GM23338 (cell line): ENCODE measurements at regions not wholly inside any gene's neighbourhood (a gene's known extent, or its start where the extent isn't known, plus 50 kb on each side); places are given as distances from the start of the nearest gene placed in this dataset.

Experiments used
- ATAC-seq: fragments of 200-7000 bp; cut with Tn5 transposase; 3 replicates; pipeline ENCODE4 v1.9.1; 2020
- DNase-seq: peaks from one replicate; pipeline ENCODE4 v3.0.0-alpha.2; 2015; ENCODE audit warnings: low spot score
- H2AFZ ChIP-seq: fragments of 200-600 bp; sonication (generic); 2 replicates; pipeline ENCODE4 v1.8.0; 2016; ENCODE audit warnings: antibody characterized with exemption, mild to moderate bottlenecking, moderate library complexity
- H3F3A ChIP-seq: fragments of 200-600 bp; sonication (generic); replicated peaks from 2 replicates; pipeline ENCODE4 v1.8.0; 2017; ENCODE audit warnings: antibody characterized with exemption, mixed run types, low read depth
- H3K27ac ChIP-seq: fragments of 200-600 bp; sonication (generic); 2 replicates; pipeline ENCODE4 v1.6.1; 2016; ENCODE audit warnings: low read depth
- H3K27me3 ChIP-seq: fragments of 200-600 bp; sonication (generic); 2 replicates; pipeline ENCODE4 v1.8.0; 2016; ENCODE audit warnings: mild to moderate bottlenecking, mixed run types, moderate library complexity; ENCODE audit not compliant: insufficient read depth
- H3K36me3 ChIP-seq: fragments of 200-600 bp; sonication (generic); 2 replicates; pipeline ENCODE4 v1.8.0; 2016; ENCODE audit warnings: mild to moderate bottlenecking; ENCODE audit not compliant: insufficient read depth
- H3K4me1 ChIP-seq: fragments of 200-600 bp; sonication (generic); 2 replicates; pipeline ENCODE4 v1.8.0; 2016; ENCODE audit warnings: mild to moderate bottlenecking, moderate library complexity; ENCODE audit not compliant: insufficient read depth
- H3K4me2 ChIP-seq: fragments of 200-600 bp; sonication (generic); 2 replicates; pipeline ENCODE4 v1.7.1; 2017; ENCODE audit warnings: mixed run types
- H3K4me3 ChIP-seq: fragments of 200-600 bp; sonication (generic); 2 replicates; pipeline ENCODE4 v1.6.1; 2016; ENCODE audit warnings: mixed run types
- H3K79me2 ChIP-seq: fragments of 200-600 bp; sonication (generic); replicated peaks from 2 replicates; pipeline ENCODE4 v1.8.0; 2017; ENCODE audit warnings: mild to moderate bottlenecking; ENCODE audit not compliant: insufficient read depth
- H3K9me2 ChIP-seq: fragments of 200-600 bp; sonication (generic); 2 replicates; pipeline ENCODE4 v1.8.0; 2017; ENCODE audit not compliant: insufficient read depth
- H4K20me1 ChIP-seq: fragments of 200-600 bp; sonication (generic); replicated peaks from 2 replicates; pipeline ENCODE4 v1.8.0; 2017; ENCODE audit warnings: mild to moderate bottlenecking; ENCODE audit not compliant: insufficient read depth
- H3K27ac Mint-ChIP-seq: 2 replicates; pipeline ENCODE4 v1.8.0; 2020; ENCODE audit warnings: inconsistent platforms, mild to moderate bottlenecking, moderate library complexity, mixed read lengths
- H3K27me3 Mint-ChIP-seq: 3 replicates; pipeline ENCODE4 v1.8.0; 2022; ENCODE audit warnings: low read depth, mild to moderate bottlenecking, moderate library complexity, mixed read lengths, inconsistent platforms; ENCODE audit not compliant: insufficient read depth, poor library complexity
- H3K36me3 Mint-ChIP-seq: 3 replicates; pipeline ENCODE4 v1.8.0; 2021; ENCODE audit warnings: low read depth, mild to moderate bottlenecking, inconsistent platforms, moderate library complexity, mixed read lengths
- H3K4me1 Mint-ChIP-seq: 3 replicates; pipeline ENCODE4 v1.8.0; 2020; ENCODE audit warnings: mild to moderate bottlenecking, inconsistent platforms, mixed read lengths
- H3K4me3 Mint-ChIP-seq: 3 replicates; pipeline ENCODE4 v1.8.0; 2021; ENCODE audit warnings: moderate library complexity, mild to moderate bottlenecking, inconsistent platforms, mixed read lengths
- H3K9me3 Mint-ChIP-seq: 3 replicates; pipeline ENCODE4 v1.8.0; 2020; ENCODE audit warnings: moderate library complexity, mild to moderate bottlenecking, inconsistent platforms, mixed read lengths
- CREB1 ChIP-seq: fragments of 250-450 bp; sonication (Bioruptor Pico); IDR thresholded peaks from 2 replicates; pipeline ENCODE4 v1.5.0; 2020; ENCODE audit warnings: low read depth, mild to moderate bottlenecking, moderate library complexity
- CTCF ChIP-seq, 2 experiments: fragments of 200-600 bp in 1 of 2; sonication (generic) in 1 of 2; conservative IDR thresholded peaks; 2 replicates each; pipeline versions ENCODE4 v1.5.1 to v1.6.1; 2016 to 2017; ENCODE audit warnings: antibody characterized with exemption in 2 of 2, low read depth in 2 of 2, mild to moderate bottlenecking in 2 of 2, moderate library complexity in 1 of 2
- ETS1 ChIP-seq: IDR thresholded peaks from 2 replicates; pipeline ENCODE4 v1.6.1; 2016; ENCODE audit warnings: antibody characterized with exemption
- EZH2 ChIP-seq: fragments of 200-600 bp; sonication (generic); IDR thresholded peaks from one replicate; pipeline ENCODE4 v1.8.0; 2017; ENCODE audit warnings: antibody characterized with exemption, mild to moderate bottlenecking, low read depth; ENCODE audit not compliant: unreplicated experiment
- EZH2phosphoT487 ChIP-seq: fragments of 200-600 bp; sonication (generic); IDR thresholded peaks from one replicate; pipeline ENCODE4 v1.8.1; 2018; ENCODE audit warnings: antibody characterized with exemption; ENCODE audit not compliant: unreplicated experiment
- JUNB ChIP-seq: IDR thresholded peaks from one replicate; pipeline ENCODE4 v1.6.1; 2016; ENCODE audit warnings: antibody characterized with exemption; ENCODE audit not compliant: unreplicated experiment
- NANOG ChIP-seq: IDR thresholded peaks from 2 replicates; pipeline ENCODE4 v1.6.1; 2016; ENCODE audit warnings: antibody characterized with exemption, borderline replicate concordance
- POLR2AphosphoS5 ChIP-seq: IDR thresholded peaks from 2 replicates; pipeline ENCODE4 v1.6.1; 2016; ENCODE audit warnings: antibody characterized with exemption, low read depth
- REST ChIP-seq: IDR thresholded peaks from one replicate; pipeline ENCODE4 v1.6.1; 2018; ENCODE audit warnings: antibody characterized with exemption; ENCODE audit not compliant: unreplicated experiment
- STAT1 ChIP-seq: IDR thresholded peaks from one replicate; pipeline ENCODE4 v1.6.1; 2016; ENCODE audit warnings: antibody characterized with exemption; ENCODE audit not compliant: unreplicated experiment
- ZNF114 ChIP-seq: fragments of 250-450 bp; sonication (Bioruptor Pico); IDR thresholded peaks from 2 replicates; pipeline ENCODE4 v1.5.0; 2020; ENCODE audit warnings: mild to moderate bottlenecking, moderate library complexity
- ZNF331 ChIP-seq: fragments of 250-450 bp; sonication (Bioruptor Pico); IDR thresholded peaks from 2 replicates; pipeline ENCODE4 v1.5.0; 2020; ENCODE audit warnings: low read depth, mild to moderate bottlenecking, moderate library complexity
- ZNF462 ChIP-seq: fragments of 250-450 bp; sonication (Bioruptor Pico); IDR thresholded peaks from 2 replicates; pipeline ENCODE4 v1.5.0; 2020; ENCODE audit warnings: mild to moderate bottlenecking, moderate library complexity

- DNase-seq (no peak), ATAC-seq (no peak)
- H3K27me3 ChIP-seq, result no peaks in the 10 kb centered on the region
- Mint-ChIP-seq H3K9me3 (no peaks in the 10 kb centered on the region), H3K4me3 (no peak overlapping the region), H3K27ac (no peak overlapping the region), H3K36me3 (no peaks in the 10 kb centered on the region), H3K4me1 (peaks cover 39% of the 10 kb centered on the region), H3K27me3 (peaks cover 15% of the 10 kb centered on the region)
- TF ChIP-seq REST, result no peak
- no peak for TF ChIP-seq ZNF331
- no peak for TF ChIP-seq EZH2
- TF ChIP-seq POLR2AphosphoS5, result no peak
- no peak for TF ChIP-seq ETS1
- no peak for TF ChIP-seq ZNF114 (CRISPR knock-in tag)
- no peak for TF ChIP-seq JUNB
- TF ChIP-seq EZH2phosphoT487, result no peak
- TF ChIP-seq CREB1 (CRISPR knock-in tag), result no peak
- no peak for TF ChIP-seq NANOG
- TF ChIP-seq ZNF462 (CRISPR knock-in tag), result no peak
- no peak for TF ChIP-seq CTCF (conservative IDR thresholded peaks at IDR 0.05; ENCODE audit: low read depth in 2 of 2)
- no peak for TF ChIP-seq STAT1
- 0 out of 2 replicates have a peak, but pooled peaks cover 3% of the 10 kb centered on the region for H3F3A ChIP-seq
- no peaks in the 10 kb centered on the region for H4K20me1 ChIP-seq
- peaks cover 20% of the 10 kb centered on the region for H3K4me1 ChIP-seq
- no peaks in the 10 kb centered on the region for H3K9me2 ChIP-seq
- H3K27ac ChIP-seq, result no peak overlapping the region
- no peaks in the 10 kb centered on the region for H3K36me3 ChIP-seq
- no peak overlapping the region for H2AFZ ChIP-seq
- no peak overlapping the region for H3K4me2 ChIP-seq
- H3K4me3 ChIP-seq, result no peak overlapping the region
- H3K79me2 ChIP-seq, result no peaks in the 10 kb centered on the region
These were observed 256.5 kb downstream of the MN1 start for GRCh38 chr22:27545085-27545484.
